Vagina (tissue), 2 donors: ENCODE measurements at regions not wholly inside any gene's neighbourhood (a gene's known extent, or its start where the extent isn't known, plus 50 kb on each side); places are given as distances from the start of the nearest gene placed in this dataset.

Experiments used
- DNase-seq, 2 donors: peaks; one replicate each; pipeline ENCODE4 v3.0.0-alpha.2; 2017; ENCODE audit errors: extremely low spot score in 2 of 2
- H3K27ac ChIP-seq: fragments of 200-600 bp; sonication (generic); one replicate; pipeline ENCODE4 v1.5.1; 2019
- H3K27me3 ChIP-seq: fragments of 200-600 bp; sonication (generic); one replicate; pipeline ENCODE4 v1.5.1; 2019
- H3K36me3 ChIP-seq, 2 donors: fragments of 200-600 bp; sonication (generic); one replicate each; pipeline ENCODE4 v1.5.1; 2017 to 2019
- H3K4me1 ChIP-seq: fragments of 200-600 bp; sonication (generic); one replicate; pipeline ENCODE4 v1.5.1; 2019
- H3K4me3 ChIP-seq, 2 donors: fragments of 200-600 bp; sonication (generic); 1 replicate in 1 of 2; 2 replicates in 1 of 2; pipeline ENCODE4 v1.5.1; 2016 to 2019
- H3K9me3 ChIP-seq: fragments of 200-600 bp; sonication (generic); one replicate; pipeline ENCODE4 v1.5.1; 2019
- POLR2A ChIP-seq, 2 donors: fragments of 450-650 bp; IDR thresholded peaks; one replicate each; pipeline ENCODE4 v1.6.1; 2017; ENCODE audit warnings: antibody characterized with exemption in 2 of 2, mild to moderate bottlenecking in 2 of 2, moderate library complexity in 2 of 2
- POLR2AphosphoS5 ChIP-seq, 2 donors: sonication (generic); formaldehyde crosslinking; IDR thresholded peaks; one replicate each; pipeline ENCODE4 v1.9.0; 2017; ENCODE audit warnings: antibody characterized with exemption in 2 of 2, mild to moderate bottlenecking in 2 of 2, low read depth in 1 of 2; ENCODE audit not compliant: insufficient read depth in 1 of 2
- intact Hi-C: fragments of 100-400 bp; cut with DNase I; formaldehyde crosslinking; loops from one replicate; pipeline ENCODE4 v1.15.1; 2023
- TF ChIP-seq, protein P1 (sequence below), 3 experiments: fragments of 450-650 bp in 2 of 3; fragments of 200-600 bp in 1 of 3; sonication (generic) in 1 of 3; IDR thresholded peaks; one replicate each; pipeline ENCODE4 v1.5.1; 2017 to 2019; ENCODE audit warnings: antibody characterized with exemption in 3 of 3, mild to moderate bottlenecking in 2 of 3, moderate library complexity in 2 of 3

DNA sequence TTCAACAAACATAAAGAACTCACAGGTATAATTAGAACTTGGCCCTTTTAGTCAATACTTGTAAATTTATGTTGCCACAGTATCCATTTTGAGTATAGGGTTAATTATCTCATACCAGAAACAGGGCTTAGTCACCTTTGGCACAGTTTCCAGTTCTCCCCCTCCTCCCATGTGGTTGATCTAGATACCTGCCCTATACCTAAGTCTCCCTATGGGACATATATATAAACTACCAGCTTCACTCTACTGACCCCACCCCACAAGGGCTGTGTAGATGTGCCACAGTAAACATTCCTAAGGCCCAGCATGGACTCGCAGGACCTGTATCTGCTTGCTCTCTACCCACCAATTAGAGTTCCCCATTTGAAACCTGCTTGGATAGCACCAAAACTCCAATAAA, 371.7 kb upstream of the RND3 start:
- intact Hi-C loops, result no loop called here
- TF ChIP-seq POLR2A (IDR thresholded peaks at IDR 0.05), result no peak
- TF ChIP-seq, protein P1, sequence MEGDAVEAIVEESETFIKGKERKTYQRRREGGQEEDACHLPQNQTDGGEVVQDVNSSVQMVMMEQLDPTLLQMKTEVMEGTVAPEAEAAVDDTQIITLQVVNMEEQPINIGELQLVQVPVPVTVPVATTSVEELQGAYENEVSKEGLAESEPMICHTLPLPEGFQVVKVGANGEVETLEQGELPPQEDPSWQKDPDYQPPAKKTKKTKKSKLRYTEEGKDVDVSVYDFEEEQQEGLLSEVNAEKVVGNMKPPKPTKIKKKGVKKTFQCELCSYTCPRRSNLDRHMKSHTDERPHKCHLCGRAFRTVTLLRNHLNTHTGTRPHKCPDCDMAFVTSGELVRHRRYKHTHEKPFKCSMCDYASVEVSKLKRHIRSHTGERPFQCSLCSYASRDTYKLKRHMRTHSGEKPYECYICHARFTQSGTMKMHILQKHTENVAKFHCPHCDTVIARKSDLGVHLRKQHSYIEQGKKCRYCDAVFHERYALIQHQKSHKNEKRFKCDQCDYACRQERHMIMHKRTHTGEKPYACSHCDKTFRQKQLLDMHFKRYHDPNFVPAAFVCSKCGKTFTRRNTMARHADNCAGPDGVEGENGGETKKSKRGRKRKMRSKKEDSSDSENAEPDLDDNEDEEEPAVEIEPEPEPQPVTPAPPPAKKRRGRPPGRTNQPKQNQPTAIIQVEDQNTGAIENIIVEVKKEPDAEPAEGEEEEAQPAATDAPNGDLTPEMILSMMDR (IDR thresholded peaks at IDR 0.05), result no peak
- no peak for TF ChIP-seq POLR2AphosphoS5 (IDR thresholded peaks at IDR 0.05; ENCODE audit: insufficient read depth in 1 of 2, low read depth in 1 of 2)
- Histone ChIP-seq H3K9me3 (no peaks in the 10 kb centered on the region), H3K36me3 (no peaks in the 10 kb centered on the region), H3K4me1 (no peaks in the 10 kb centered on the region), H3K27me3 (no peaks in the 10 kb centered on the region), H3K4me3 (no peak overlapping the region), H3K27ac (no peak overlapping the region)
- no peak for DNase-seq

DNA sequence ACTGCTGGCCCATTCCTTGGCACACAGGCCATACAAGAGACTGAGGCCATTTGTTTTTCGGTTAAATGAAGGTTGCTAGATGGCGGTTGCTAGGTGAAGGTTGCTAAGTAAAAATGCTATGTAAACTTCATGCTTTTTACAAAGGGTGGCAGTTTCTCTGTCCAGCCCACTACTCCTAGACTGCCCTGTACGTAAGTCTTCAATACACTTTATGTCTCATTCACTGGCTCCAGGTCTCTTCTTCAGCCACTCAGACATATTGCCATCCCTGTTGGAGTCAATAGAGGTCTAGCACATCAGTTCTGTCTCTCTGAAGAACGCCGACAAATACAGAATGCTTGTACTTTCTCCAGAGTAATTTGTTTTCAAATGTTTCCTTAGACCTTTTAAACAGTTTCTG, 370.9 kb upstream of the RND3 start:
- Histone ChIP-seq H3K27me3 (no peaks in the 10 kb centered on the region), H3K4me1 (no peaks in the 10 kb centered on the region), H3K36me3 (no peaks in the 10 kb centered on the region), H3K4me3 (no peak overlapping the region), H3K27ac (no peak overlapping the region), H3K9me3 (no peaks in the 10 kb centered on the region)
- no peak for DNase-seq
- TF ChIP-seq, protein P1 (IDR thresholded peaks at IDR 0.05), result no peak
- TF ChIP-seq POLR2AphosphoS5 (IDR thresholded peaks at IDR 0.05; ENCODE audit: insufficient read depth in 1 of 2, low read depth in 1 of 2) (no peak), POLR2A (IDR thresholded peaks at IDR 0.05) (no peak)
- intact Hi-C loops, result no loop called here

DNA sequence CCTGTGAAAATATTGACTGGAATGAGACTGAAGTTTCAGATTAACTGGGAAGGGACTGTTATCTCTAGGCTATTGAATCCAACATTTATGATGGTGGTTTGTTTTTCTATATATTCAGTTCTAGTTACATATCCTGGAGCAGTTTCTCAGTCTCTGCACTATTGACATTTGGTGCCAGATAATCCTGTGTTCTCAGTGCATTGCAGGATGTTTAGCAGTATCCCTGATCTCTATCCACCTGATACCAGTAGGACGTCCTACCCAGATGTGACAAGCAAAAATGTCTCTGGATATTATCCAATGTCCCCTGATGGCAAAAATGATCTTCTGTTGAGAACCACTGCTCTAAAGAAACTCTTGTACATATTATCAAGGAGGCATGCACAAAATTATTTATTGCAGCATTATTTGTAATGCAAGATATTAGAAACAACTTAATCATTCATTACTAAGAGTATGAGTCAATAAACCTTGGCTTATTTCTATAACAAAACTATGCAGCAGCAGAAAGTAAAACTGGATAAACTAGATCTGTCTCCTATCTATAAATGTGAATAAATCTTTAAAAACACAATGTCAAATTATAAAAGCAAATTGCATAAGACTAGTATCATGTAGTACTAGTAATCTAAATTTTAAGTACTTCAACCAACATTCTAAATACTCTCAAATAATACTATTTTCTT, 369.3 kb upstream of the RND3 start:
- no peaks in the 10 kb centered on the region for H3K27me3 ChIP-seq
- H3K4me3 ChIP-seq, result no peak overlapping the region
- no peak for DNase-seq
- TF ChIP-seq POLR2A (IDR thresholded peaks at IDR 0.05) (no peak), POLR2AphosphoS5 (IDR thresholded peaks at IDR 0.05; ENCODE audit: insufficient read depth in 1 of 2, low read depth in 1 of 2) (no peak)
- TF ChIP-seq, protein P1 (IDR thresholded peaks at IDR 0.05), result no peak
- H3K27ac ChIP-seq, result no peak overlapping the region
- H3K36me3 ChIP-seq, result no peaks in the 10 kb centered on the region
- intact Hi-C loops, result no loop called here
- no peaks in the 10 kb centered on the region for H3K4me1 ChIP-seq
- H3K9me3 ChIP-seq, result no peaks in the 10 kb centered on the region

DNA sequence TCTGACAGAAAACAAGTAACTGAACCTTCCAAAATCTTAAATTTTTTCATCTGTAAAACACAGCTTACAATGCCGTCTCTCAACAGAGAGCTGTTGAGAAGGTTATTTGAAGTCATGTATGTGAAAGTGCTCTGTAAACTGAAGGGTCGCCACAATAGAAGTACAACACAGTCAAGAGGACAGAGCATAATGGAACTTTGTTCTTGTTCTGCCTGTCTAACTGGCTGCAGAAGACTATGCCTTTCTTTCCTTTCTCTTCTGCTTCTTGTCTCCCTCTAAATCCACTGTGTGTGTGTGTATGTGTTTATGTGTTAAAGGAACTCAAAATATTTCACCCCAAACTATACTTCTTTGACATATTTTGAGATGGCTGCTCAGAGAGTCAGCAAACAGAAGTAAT, 365.8 kb upstream of the RND3 start:
- Histone ChIP-seq H3K27me3 (no peaks in the 10 kb centered on the region), H3K36me3 (no peaks in the 10 kb centered on the region), H3K4me3 (no peak overlapping the region), H3K27ac (no peak overlapping the region), H3K9me3 (no peaks in the 10 kb centered on the region), H3K4me1 (no peaks in the 10 kb centered on the region)
- intact Hi-C loops, result no loop called here
- no peak for DNase-seq
- TF ChIP-seq POLR2AphosphoS5 (IDR thresholded peaks at IDR 0.05; ENCODE audit: insufficient read depth in 1 of 2, low read depth in 1 of 2) (no peak), POLR2A (IDR thresholded peaks at IDR 0.05) (no peak)
- TF ChIP-seq, protein P1 (IDR thresholded peaks at IDR 0.05), result no peak

DNA sequence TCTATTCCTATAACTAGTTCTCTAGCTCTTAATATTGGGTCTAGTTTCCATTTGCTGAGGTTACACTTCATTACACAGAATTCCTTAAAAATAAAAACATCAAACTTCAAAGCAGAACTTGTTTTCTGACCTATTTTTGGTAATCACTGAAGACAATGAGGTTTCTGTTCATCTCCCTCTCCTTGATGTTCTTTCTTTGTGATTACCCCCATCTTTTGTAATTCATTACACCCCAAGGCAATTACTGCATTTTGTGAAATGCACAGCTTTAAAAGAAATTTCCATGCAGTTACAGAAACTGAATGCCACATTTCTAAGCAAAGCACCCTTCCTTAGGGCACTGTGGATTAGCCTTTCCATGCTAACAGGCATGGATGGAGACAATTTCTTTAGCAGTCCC, 363.2 kb upstream of the RND3 start:
- Histone ChIP-seq H3K36me3 (no peaks in the 10 kb centered on the region), H3K27ac (no peak overlapping the region), H3K4me1 (no peaks in the 10 kb centered on the region), H3K9me3 (no peaks in the 10 kb centered on the region), H3K4me3 (no peak overlapping the region), H3K27me3 (no peaks in the 10 kb centered on the region)
- intact Hi-C loops, result no loop called here
- no peak for TF ChIP-seq POLR2AphosphoS5 (IDR thresholded peaks at IDR 0.05; ENCODE audit: insufficient read depth in 1 of 2, low read depth in 1 of 2)
- no peak for TF ChIP-seq POLR2A (IDR thresholded peaks at IDR 0.05)
- TF ChIP-seq, protein P1 (IDR thresholded peaks at IDR 0.05), result no peak
- DNase-seq, result no peak
